Thyroid gland (tissue), 4 donors: ENCODE measurements at regions not wholly inside any gene's neighbourhood (a gene's known extent, or its start where the extent isn't known, plus 50 kb on each side); places are given as distances from the start of the nearest gene placed in this dataset.

Experiments
- POLR2A ChIP-seq, 2 donors: fragments of 450-650 bp; IDR thresholded peaks; one replicate each; pipeline ENCODE4 v1.6.1; 2017; ENCODE audit warnings: antibody characterized with exemption in 2 of 2, mild to moderate bottlenecking in 2 of 2, moderate library complexity in 1 of 2
- TF ChIP-seq, protein P1 (sequence below), 6 experiments: fragments of 200-600 bp in 3 of 6; fragments of 450-650 bp in 3 of 6; sonication (generic) in 3 of 6; IDR thresholded peaks; one replicate each; pipeline ENCODE4 v1.5.1; 2016 to 2019; ENCODE audit warnings: antibody characterized with exemption in 6 of 6, mild to moderate bottlenecking in 2 of 6, inconsistent platforms in 1 of 6, moderate library complexity in 1 of 6

DNA sequence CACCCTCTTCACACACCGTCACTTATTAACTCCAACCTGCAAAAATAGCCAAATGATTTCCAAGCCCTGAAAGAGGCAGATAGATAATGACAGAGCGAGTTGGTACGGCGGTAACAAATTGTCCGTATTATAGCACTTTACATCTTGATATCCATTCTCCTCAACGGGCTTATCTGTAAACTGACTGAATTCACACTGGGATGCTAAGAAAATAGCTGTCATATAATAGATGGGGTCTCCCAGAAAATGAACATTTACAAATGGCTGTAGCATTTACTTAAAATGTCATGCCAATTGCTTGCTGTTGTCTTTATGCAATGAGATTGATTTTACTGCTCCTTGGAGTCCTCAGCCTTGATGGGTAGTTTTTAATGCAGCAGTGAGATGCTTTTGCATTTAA is 225.8 kb upstream of the SDK2 start:
- TF ChIP-seq, protein P1, sequence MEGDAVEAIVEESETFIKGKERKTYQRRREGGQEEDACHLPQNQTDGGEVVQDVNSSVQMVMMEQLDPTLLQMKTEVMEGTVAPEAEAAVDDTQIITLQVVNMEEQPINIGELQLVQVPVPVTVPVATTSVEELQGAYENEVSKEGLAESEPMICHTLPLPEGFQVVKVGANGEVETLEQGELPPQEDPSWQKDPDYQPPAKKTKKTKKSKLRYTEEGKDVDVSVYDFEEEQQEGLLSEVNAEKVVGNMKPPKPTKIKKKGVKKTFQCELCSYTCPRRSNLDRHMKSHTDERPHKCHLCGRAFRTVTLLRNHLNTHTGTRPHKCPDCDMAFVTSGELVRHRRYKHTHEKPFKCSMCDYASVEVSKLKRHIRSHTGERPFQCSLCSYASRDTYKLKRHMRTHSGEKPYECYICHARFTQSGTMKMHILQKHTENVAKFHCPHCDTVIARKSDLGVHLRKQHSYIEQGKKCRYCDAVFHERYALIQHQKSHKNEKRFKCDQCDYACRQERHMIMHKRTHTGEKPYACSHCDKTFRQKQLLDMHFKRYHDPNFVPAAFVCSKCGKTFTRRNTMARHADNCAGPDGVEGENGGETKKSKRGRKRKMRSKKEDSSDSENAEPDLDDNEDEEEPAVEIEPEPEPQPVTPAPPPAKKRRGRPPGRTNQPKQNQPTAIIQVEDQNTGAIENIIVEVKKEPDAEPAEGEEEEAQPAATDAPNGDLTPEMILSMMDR (IDR thresholded peaks at IDR 0.05): no peak
- no peak for TF ChIP-seq POLR2A (IDR thresholded peaks at IDR 0.05)
